Body of pancreas (tissue), 4 donors: ENCODE measurements at regions not wholly inside any gene's neighbourhood (a gene's known extent, or its start where the extent isn't known, plus 50 kb on each side); places are given as distances from the start of the nearest gene placed in this dataset.

ENCODE experiments used
- CTCF ChIP-seq, 7 experiments: fragments of 450-650 bp in 4 of 7; fragments of 200-600 bp in 3 of 7; sonication (generic) in 3 of 7; IDR thresholded peaks; one replicate each; pipeline ENCODE4 v1.5.1; 2016 to 2019; ENCODE audit warnings: antibody characterized with exemption in 7 of 7
- POLR2A ChIP-seq, 3 donors: fragments of 450-650 bp; IDR thresholded peaks; one replicate each; pipeline ENCODE4 v1.6.1; 2016; ENCODE audit warnings: antibody characterized with exemption in 3 of 3, mild to moderate bottlenecking in 2 of 3

DNA sequence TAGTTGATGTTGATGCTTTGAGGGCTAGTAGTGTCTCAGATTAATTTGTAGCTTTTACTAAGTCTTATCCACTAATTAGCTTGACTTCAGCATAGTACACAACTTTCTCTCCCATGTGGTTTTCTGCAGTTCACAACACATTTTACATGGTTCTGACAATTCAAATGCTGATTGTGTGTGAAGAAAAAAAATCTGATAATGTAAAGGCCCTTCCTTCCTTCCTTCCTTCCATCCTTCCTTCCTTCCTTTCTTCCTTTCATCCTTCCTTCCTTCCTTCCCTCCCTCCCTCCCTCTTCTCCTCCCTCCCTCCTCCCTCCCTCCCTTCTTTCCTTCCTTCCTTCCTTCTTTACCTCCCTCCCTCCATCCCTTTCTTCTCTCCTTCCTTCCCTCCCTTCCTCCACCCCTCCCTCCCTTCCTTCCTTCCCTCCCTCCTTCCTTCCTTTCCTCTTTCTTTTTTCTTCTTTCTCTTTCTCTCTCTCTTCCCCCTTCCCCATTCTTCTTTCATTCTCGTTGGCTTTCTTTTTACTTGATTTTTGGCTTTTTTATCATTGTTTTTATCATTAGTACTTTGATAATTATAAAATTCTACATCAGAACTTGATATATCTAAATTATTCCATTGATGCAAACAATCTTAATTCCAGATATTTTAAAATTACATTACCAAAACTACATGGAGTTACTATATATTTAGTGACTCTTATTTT lies 1415.6 kb downstream of the LRFN5 start:
- TF ChIP-seq POLR2A (IDR thresholded peaks at IDR 0.05) (no peak), CTCF (IDR thresholded peaks at IDR 0.05) (no peak)
